ENCODE measurements at regions not wholly inside any gene's neighbourhood (a gene's known extent, or its start where the extent isn't known, plus 50 kb on each side); places are given as distances from the start of the nearest gene placed in this dataset.
A peak's percentile ranks its signal among the peaks of the same experiment; 100 is the strongest.
"Not testable (repeated sequence)": the region's sequence is repeated elsewhere in the genome, so short reads cannot be mapped to it uniquely, and the experiment has no call there.

- no peak overlapping the region for H3K27ac ChIP-seq
- no peak for DNase-seq (ENCODE audit: low read depth, low spot score)
Observed at GRCh38 chr2:120631236-120631635, 104.4 kb upstream of the GLI2 start.

- no peak for DNase-seq (ENCODE audit: low read depth, low spot score)
- no peak overlapping the region for H3K27ac ChIP-seq
Observed at GRCh38 chr2:120631724-120632123, 103.9 kb upstream of the GLI2 start.

- no peak for DNase-seq (ENCODE audit: low read depth, low spot score)
- H3K27ac ChIP-seq = no peak overlapping the region
Observed at GRCh38 chr2:120632796-120633646, 102.6 kb upstream of the GLI2 start.

- DNase-seq (ENCODE audit: low read depth, low spot score) = no peak
- H3K27ac ChIP-seq = no peak overlapping the region
Observed at GRCh38 chr2:120634533-120634932, 101.1 kb upstream of the GLI2 start.

GRCh38 chr2:120635146-120635545 is 100.5 kb upstream of the GLI2 start:
- no peak overlapping the region for H3K27ac ChIP-seq
- DNase-seq (ENCODE audit: low read depth, low spot score) = no peak

GRCh38 chr2:120637847-120638246 is 97.8 kb upstream of the GLI2 start:
- no peak for DNase-seq (ENCODE audit: low read depth, low spot score)
- no peak overlapping the region for H3K27ac ChIP-seq

- no peak for DNase-seq (ENCODE audit: low read depth, low spot score)
- H3K27ac ChIP-seq = no peak overlapping the region
Observed at GRCh38 chr2:120638450-120638849, 97.2 kb upstream of the GLI2 start.

- H3K27ac ChIP-seq = no peak overlapping the region
- no peak for DNase-seq (ENCODE audit: low read depth, low spot score)
Observed at GRCh38 chr2:120641366-120641771, 94.3 kb upstream of the GLI2 start.

GRCh38 chr2:120642646-120643045 is 93.0 kb upstream of the GLI2 start:
- no peak overlapping the region for H3K27ac ChIP-seq
- no peak for DNase-seq (ENCODE audit: low read depth, low spot score)

GRCh38 chr2:120646994-120647393 is 88.7 kb upstream of the GLI2 start:
- H3K27ac ChIP-seq = peak overlapping the region; percentile 51
- no peak for DNase-seq (ENCODE audit: low read depth, low spot score)

GRCh38 chr2:120647487-120647886 is 88.2 kb upstream of the GLI2 start:
- peak overlapping the region; percentile 51 for H3K27ac ChIP-seq
- DNase-seq (ENCODE audit: low read depth, low spot score) = peak; percentile 31

GRCh38 chr2:120649381-120649780 is 86.3 kb upstream of the GLI2 start:
- DNase-seq (ENCODE audit: low read depth, low spot score) = not testable (repeated sequence)

GRCh38 chr2:120650022-120650644 is 85.5 kb upstream of the GLI2 start:
- no peak overlapping the region for H3K27ac ChIP-seq
- no peak for DNase-seq (ENCODE audit: low read depth, low spot score)

More at GRCh38 chr2:120649381-120649780, 86.3 kb upstream of the GLI2 start:
- not testable (repeated sequence) for H3K27ac ChIP-seq

GRCh38 chr2:120651818-120652217 is 83.8 kb upstream of the GLI2 start:
- H3K27ac ChIP-seq = no peak overlapping the region
- DNase-seq (ENCODE audit: low read depth, low spot score) = no peak

GRCh38 chr2:120653046-120653445 is 82.6 kb upstream of the GLI2 start:
- DNase-seq (ENCODE audit: low read depth, low spot score) = no peak
- H3K27ac ChIP-seq = no peak overlapping the region

- H3K27ac ChIP-seq = no peak overlapping the region
- no peak for DNase-seq (ENCODE audit: low read depth, low spot score)
Observed at GRCh38 chr2:120653871-120654270, 81.8 kb upstream of the GLI2 start.

GRCh38 chr2:120654381-120655134 is 81.1 kb upstream of the GLI2 start:
- no peak for DNase-seq (ENCODE audit: low read depth, low spot score)
- H3K27ac ChIP-seq = no peak overlapping the region

- H3K27ac ChIP-seq = no peak overlapping the region
- DNase-seq (ENCODE audit: low read depth, low spot score) = no peak
Observed at GRCh38 chr2:120656273-120656950, 79.3 kb upstream of the GLI2 start.

GRCh38 chr2:120658042-120658769 is 77.5 kb upstream of the GLI2 start:
- no peak for DNase-seq (ENCODE audit: low read depth, low spot score)
- no peak overlapping the region for H3K27ac ChIP-seq

GRCh38 chr2:120658770-120659158 is 76.9 kb upstream of the GLI2 start:
- no peak overlapping the region for H3K27ac ChIP-seq
- DNase-seq (ENCODE audit: low read depth, low spot score) = no peak

Measured in epithelial cell of prostate (primary cell).